ENCODE measurements at regions not wholly inside any gene's neighbourhood (a gene's known extent, or its start where the extent isn't known, plus 50 kb on each side); places are given as distances from the start of the nearest gene placed in this dataset.

DNA sequence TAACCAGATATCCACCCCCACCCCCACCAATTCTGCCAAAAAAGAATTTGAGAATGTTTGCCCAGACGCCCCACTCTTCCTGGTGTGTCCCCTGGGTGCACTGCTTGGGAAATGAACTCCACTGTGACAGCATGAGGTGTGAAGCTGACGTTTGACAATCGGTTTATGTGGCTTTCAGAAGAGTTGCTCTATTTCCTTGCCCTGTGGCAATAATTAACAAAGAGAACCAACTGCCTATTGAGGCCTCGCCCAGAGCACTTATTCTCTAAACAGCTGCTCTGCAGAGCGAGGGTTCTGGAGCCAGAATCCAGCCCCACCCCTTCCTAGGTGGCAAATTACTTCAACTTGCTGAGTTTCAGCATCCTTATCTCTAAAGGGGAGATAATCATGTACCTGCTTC, 115.8 kb upstream of the SIX3 start:
- WGBS (ENCODE audit: insufficient coverage), result 88% methylated on average over 3 of the region's 5 CpGs
- H3K9me3 ChIP-seq (replicated peaks in 1 of 2; ENCODE audit: control insufficient read depth in 1 of 2, insufficient read depth in 1 of 2, low read length in 2 of 2), result no peaks in the 10 kb centered on the region
- intact Hi-C loops (cut with micrococcal nuclease), result no loop called here
- H3K27ac ChIP-seq (ENCODE audit: low read depth in 1 of 2, low read length in 2 of 2), result no peak overlapping the region
- H3K4me1 ChIP-seq (ENCODE audit: control insufficient read depth in 1 of 2, insufficient read depth in 2 of 2, low read length in 2 of 2), result no peaks in the 10 kb centered on the region
- no peaks in the 10 kb centered on the region for H4K20me1 ChIP-seq (ENCODE audit: insufficient read depth, low read length)
- peaks cover 0 to 5% of the 10 kb centered on the region in 2 donors for H3K27me3 ChIP-seq (ENCODE audit: control insufficient read depth in 2 of 2, insufficient read depth in 2 of 2, low read length in 2 of 2)
- no peak for DNase-seq
- H3K36me3 Mint-ChIP-seq, result no peaks in the 10 kb centered on the region
- H3K4me2 ChIP-seq (replicated peaks; ENCODE audit: extremely low read depth, low read length, poor library complexity, severe bottlenecking), result no peak overlapping the region
- TF ChIP-seq, protein P1, sequence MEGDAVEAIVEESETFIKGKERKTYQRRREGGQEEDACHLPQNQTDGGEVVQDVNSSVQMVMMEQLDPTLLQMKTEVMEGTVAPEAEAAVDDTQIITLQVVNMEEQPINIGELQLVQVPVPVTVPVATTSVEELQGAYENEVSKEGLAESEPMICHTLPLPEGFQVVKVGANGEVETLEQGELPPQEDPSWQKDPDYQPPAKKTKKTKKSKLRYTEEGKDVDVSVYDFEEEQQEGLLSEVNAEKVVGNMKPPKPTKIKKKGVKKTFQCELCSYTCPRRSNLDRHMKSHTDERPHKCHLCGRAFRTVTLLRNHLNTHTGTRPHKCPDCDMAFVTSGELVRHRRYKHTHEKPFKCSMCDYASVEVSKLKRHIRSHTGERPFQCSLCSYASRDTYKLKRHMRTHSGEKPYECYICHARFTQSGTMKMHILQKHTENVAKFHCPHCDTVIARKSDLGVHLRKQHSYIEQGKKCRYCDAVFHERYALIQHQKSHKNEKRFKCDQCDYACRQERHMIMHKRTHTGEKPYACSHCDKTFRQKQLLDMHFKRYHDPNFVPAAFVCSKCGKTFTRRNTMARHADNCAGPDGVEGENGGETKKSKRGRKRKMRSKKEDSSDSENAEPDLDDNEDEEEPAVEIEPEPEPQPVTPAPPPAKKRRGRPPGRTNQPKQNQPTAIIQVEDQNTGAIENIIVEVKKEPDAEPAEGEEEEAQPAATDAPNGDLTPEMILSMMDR (IDR thresholded peaks at IDR 0.05), result no peak
- no peak overlapping the region for H3K4me3 Mint-ChIP-seq
- H3K4me3 ChIP-seq (replicated peaks in 1 of 3; ENCODE audit: low read depth in 2 of 3, low read length in 3 of 3), result no peak overlapping the region
- no peak overlapping the region for H3K9ac ChIP-seq (ENCODE audit: insufficient read depth, low read length, poor library complexity, severe bottlenecking)
- H2AFZ ChIP-seq (ENCODE audit: insufficient read depth, low read depth, low read length, poor library complexity, severe bottlenecking), result no peak overlapping the region
- no peaks in the 10 kb centered on the region for H3K9me3 Mint-ChIP-seq
- no peak overlapping the region for H3K27ac Mint-ChIP-seq
- no peaks in the 10 kb centered on the region for H3K79me2 ChIP-seq (ENCODE audit: insufficient read depth, low read length)
- H3K27me3 Mint-ChIP-seq (ENCODE audit: low read depth in 3 of 3), result peaks cover 6 to 27% (median 13%) of the 10 kb centered on the region in 3 donors
- H3K4me1 Mint-ChIP-seq, result no peaks in the 10 kb centered on the region
- no peaks in the 10 kb centered on the region for H3K36me3 ChIP-seq (replicated peaks in 1 of 2; ENCODE audit: control insufficient read depth in 1 of 2, insufficient read depth in 2 of 2, low read length in 2 of 2)

DNA sequence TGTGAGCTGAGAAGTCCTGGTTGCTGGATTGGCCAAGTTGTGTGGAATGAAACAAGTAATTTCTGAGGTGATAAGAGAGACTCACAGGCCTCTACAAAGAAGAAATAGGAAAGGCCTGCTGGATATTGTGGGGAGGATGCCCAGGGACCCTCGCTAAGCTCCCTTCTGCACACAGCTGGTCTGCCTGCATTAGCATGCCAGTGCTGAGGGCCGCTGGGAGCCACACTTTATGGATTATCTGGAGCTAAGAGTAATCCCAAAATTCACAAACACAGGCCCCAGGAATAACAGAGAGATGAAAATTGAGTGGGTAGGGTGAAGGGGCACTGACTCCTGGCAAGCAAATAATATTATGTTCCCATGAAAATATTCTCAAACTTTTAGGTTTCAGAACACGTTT, 114.9 kb upstream of the SIX3 start:
- H3K36me3 ChIP-seq (replicated peaks in 1 of 2; ENCODE audit: control insufficient read depth in 1 of 2, insufficient read depth in 2 of 2, low read length in 2 of 2), result no peaks in the 10 kb centered on the region
- H3K27ac ChIP-seq (ENCODE audit: low read depth in 1 of 2, low read length in 2 of 2), result no peak overlapping the region
- H3K79me2 ChIP-seq (ENCODE audit: insufficient read depth, low read length), result no peaks in the 10 kb centered on the region
- H3K4me2 ChIP-seq (replicated peaks; ENCODE audit: extremely low read depth, low read length, poor library complexity, severe bottlenecking), result no peak overlapping the region
- DNase-seq, result no peak
- Mint-ChIP-seq H3K9me3 (peaks cover 0 to 3% (median 0%) of the 10 kb centered on the region in 7 donors), H3K4me1 (no peaks in the 10 kb centered on the region), H3K27ac (no peak overlapping the region), H3K4me3 (no peak overlapping the region), H3K27me3 (ENCODE audit: low read depth in 3 of 3) (peaks cover 5 to 22% (median 7%) of the 10 kb centered on the region in 3 donors), H3K36me3 (no peaks in the 10 kb centered on the region)
- intact Hi-C loops (cut with micrococcal nuclease), result no loop called here
- H3K9ac ChIP-seq (ENCODE audit: insufficient read depth, low read length, poor library complexity, severe bottlenecking), result no peak overlapping the region
- WGBS (ENCODE audit: insufficient coverage), result no CpG with 5 or more reads among the region's 3 CpGs
- no peaks in the 10 kb centered on the region for H4K20me1 ChIP-seq (ENCODE audit: insufficient read depth, low read length)
- H3K4me1 ChIP-seq (ENCODE audit: control insufficient read depth in 1 of 2, insufficient read depth in 2 of 2, low read length in 2 of 2), result no peaks in the 10 kb centered on the region
- TF ChIP-seq, protein P1 (IDR thresholded peaks at IDR 0.05), result no peak
- no peaks in the 10 kb centered on the region for H3K9me3 ChIP-seq (replicated peaks in 1 of 2; ENCODE audit: control insufficient read depth in 1 of 2, insufficient read depth in 1 of 2, low read length in 2 of 2)
- H3K4me3 ChIP-seq (replicated peaks in 1 of 3; ENCODE audit: low read depth in 2 of 3, low read length in 3 of 3), result no peak overlapping the region
- no peak overlapping the region for H2AFZ ChIP-seq (ENCODE audit: insufficient read depth, low read depth, low read length, poor library complexity, severe bottlenecking)
- peaks cover 0 to 5% of the 10 kb centered on the region in 2 donors for H3K27me3 ChIP-seq (ENCODE audit: control insufficient read depth in 2 of 2, insufficient read depth in 2 of 2, low read length in 2 of 2)

All from CD14-positive monocyte (primary cell).